H1 (cell line): ENCODE measurements at regions not wholly inside any gene's neighbourhood (a gene's known extent, or its start where the extent isn't known, plus 50 kb on each side); places are given as distances from the start of the nearest gene placed in this dataset.
"Not testable (repeated sequence)": the region's sequence is repeated elsewhere in the genome, so short reads cannot be mapped to it uniquely, and the experiment has no call there.

Experiments
- CTCF ChIA-PET: fragments of 300-600 bp; sonication (Branson Sonifier 250); formaldehyde crosslinking; loops from one replicate; lab custom pipeline; 2021; ENCODE audit not compliant: partially characterized antibody; lab: Charles Lee
- POLR2A ChIA-PET: fragments of 300-600 bp; sonication (Branson Sonifier 250); formaldehyde crosslinking; loops from one replicate; lab custom pipeline; 2021; ENCODE audit warnings: inconsistent platforms; ENCODE audit not compliant: partially characterized antibody; lab: Charles Lee
- DNase-seq, 2 experiments: peaks; one replicate each; pipeline versions ENCODE4 v3.0.0 to v3.0.0-alpha.2; 2010 to 2022; ENCODE audit warnings: low spot score in 2 of 2, low read depth in 1 of 2, mixed read lengths in 1 of 2
- FAIRE-seq: peaks from 2 replicates; lab custom pipeline; 2011; peaks lifted over from hg19 to GRCh38; lab: Jason Lieb, UNC
- H2AFZ ChIP-seq: 2 replicates; pipeline ENCODE4 v1.8.1; 2012; ENCODE audit warnings: low read length, inconsistent platforms
- H2AK5ac ChIP-seq: 2 replicates; pipeline ENCODE4 v1.6.1; 2013; ENCODE audit warnings: low read depth, low read length
- H2BK120ac ChIP-seq: replicated peaks from 2 replicates; pipeline ENCODE3; 2013; ENCODE audit warnings: low read depth, low read length, inconsistent platforms
- H2BK12ac ChIP-seq: 2 replicates; pipeline ENCODE4 v1.6.1; 2013; ENCODE audit warnings: low read depth, low read length
- H2BK15ac ChIP-seq: 2 replicates; pipeline ENCODE4 v1.6.1; 2013; ENCODE audit warnings: low read length
- H2BK20ac ChIP-seq: 2 replicates; pipeline ENCODE4 v1.6.1; 2013; ENCODE audit warnings: low read length
- H2BK5ac ChIP-seq: 2 replicates; pipeline ENCODE4 v1.6.1; 2013; ENCODE audit warnings: low read depth, low read length
- H3K14ac ChIP-seq: 2 replicates; pipeline ENCODE4 v1.6.1; 2013; ENCODE audit warnings: inconsistent platforms; ENCODE audit not compliant: insufficient read length
- H3K18ac ChIP-seq: 2 replicates; pipeline ENCODE4 v1.6.1; 2013; ENCODE audit warnings: low read length; ENCODE audit errors: extremely low read depth
- H3K23ac ChIP-seq: 2 replicates; pipeline ENCODE4 v1.6.1; 2013; ENCODE audit warnings: inconsistent platforms; ENCODE audit not compliant: insufficient read length
- H3K23me2 ChIP-seq: 2 replicates; pipeline ENCODE4 v1.6.1; 2013; ENCODE audit warnings: low read depth, low read length
- H3K27ac ChIP-seq: 2 replicates; pipeline ENCODE4 v1.6.1; 2011; ENCODE audit warnings: low read depth, low read length, inconsistent platforms
- H3K27me3 ChIP-seq, 4 experiments: replicated peaks in 1 of 4; 1 replicate in 1 of 4; 2 replicates in 3 of 4; pipeline versions ENCODE4 v1.6.1 to v1.8.1; 2011 to 2013; ENCODE audit warnings: low read length in 3 of 4, mild to moderate bottlenecking in 3 of 4, inconsistent platforms in 2 of 4, mixed read lengths in 2 of 4, moderate library complexity in 1 of 4; ENCODE audit not compliant: control insufficient read depth in 3 of 4, insufficient read depth in 3 of 4; ENCODE audit errors: extremely low read depth in 1 of 4
- H3K36me3 ChIP-seq, 4 experiments: 2 replicates each; pipeline versions ENCODE4 v1.6.1 to v1.8.1; 2011 to 2013; ENCODE audit warnings: mild to moderate bottlenecking in 4 of 4, low read length in 3 of 4, moderate library complexity in 2 of 4, control low read depth in 1 of 4, inconsistent platforms in 1 of 4; ENCODE audit not compliant: insufficient read depth in 4 of 4, control insufficient read depth in 2 of 4
- H3K4ac ChIP-seq: replicated peaks from 2 replicates; pipeline ENCODE3; 2013; ENCODE audit warnings: low read length, low read depth, mixed read lengths, inconsistent platforms; ENCODE audit not compliant: insufficient read length
- H3K4me1 ChIP-seq, 4 experiments: replicated peaks in 1 of 4; 1 replicate in 1 of 4; 2 replicates in 3 of 4; pipeline versions ENCODE4 v1.6.1 to v1.8.1; 2011 to 2013; ENCODE audit warnings: low read length in 3 of 4, inconsistent platforms in 2 of 4, mixed read lengths in 1 of 4; ENCODE audit not compliant: insufficient read depth in 4 of 4, control insufficient read depth in 3 of 4
- H3K4me2 ChIP-seq, 2 experiments: 2 replicates each; pipeline versions ENCODE4 v1.6.1 to v1.8.1; 2011 to 2013; ENCODE audit warnings: low read depth in 2 of 2, low read length in 2 of 2, control low read depth in 1 of 2, inconsistent platforms in 1 of 2, mild to moderate bottlenecking in 1 of 2; ENCODE audit not compliant: insufficient read depth in 1 of 2
- H3K4me3 ChIP-seq, 4 experiments: fragments of 200-600, 300-600 bp in 1 of 4; sonication (generic), shearing (Covaris generic), sonication (Bioruptor Twin) in 1 of 4; 2 replicates each; pipeline versions ENCODE4 v1.5.1 to v1.8.1; 2011 to 2016; ENCODE audit warnings: low read length in 4 of 4, low read depth in 3 of 4, control low read depth in 2 of 4, inconsistent platforms in 2 of 4, mild to moderate bottlenecking in 2 of 4, mixed read lengths in 1 of 4, moderate library complexity in 1 of 4; ENCODE audit not compliant: insufficient read depth in 2 of 4; ENCODE audit errors: extremely low read depth in 1 of 4
- H3K56ac ChIP-seq: replicated peaks from 2 replicates; pipeline ENCODE3; 2013; ENCODE audit warnings: low read depth, mild to moderate bottlenecking, mixed read lengths, low read length, inconsistent platforms; ENCODE audit not compliant: insufficient read length
- H3K79me1 ChIP-seq: 2 replicates; pipeline ENCODE4 v1.6.1; 2013; ENCODE audit warnings: low read depth, low read length, control low read depth
- H3K79me2 ChIP-seq, 2 experiments: 2 replicates each; pipeline versions ENCODE4 v1.6.1 to v1.8.1; 2012 to 2013; ENCODE audit warnings: low read length in 2 of 2, mild to moderate bottlenecking in 2 of 2, inconsistent platforms in 1 of 2; ENCODE audit not compliant: insufficient read depth in 2 of 2, control insufficient read depth in 1 of 2
- H3K9ac ChIP-seq, 4 experiments: replicated peaks in 1 of 4; 1 replicate in 1 of 4; 2 replicates in 3 of 4; pipeline versions ENCODE4 v1.6.1 to v1.8.1; 2011 to 2013; ENCODE audit warnings: low read depth in 3 of 4, low read length in 3 of 4, control low read depth in 2 of 4, mild to moderate bottlenecking in 2 of 4, moderate library complexity in 2 of 4, inconsistent platforms in 1 of 4; ENCODE audit errors: extremely low read depth in 1 of 4
- H3K9me3 ChIP-seq, 2 experiments: 2 replicates each; pipeline versions ENCODE4 v1.6.1 to v1.8.1; 2012 to 2013; ENCODE audit warnings: mild to moderate bottlenecking in 2 of 2, moderate library complexity in 2 of 2, control low read depth in 1 of 2, inconsistent platforms in 1 of 2, low read depth in 1 of 2, low read length in 1 of 2, mixed read lengths in 1 of 2; ENCODE audit not compliant: insufficient read depth in 2 of 2
- H4K20me1 ChIP-seq, 2 experiments: replicated peaks in 1 of 2; 2 replicates each; pipeline versions ENCODE3 to v1.8.1; 2011 to 2013; ENCODE audit warnings: inconsistent platforms in 2 of 2, low read length in 2 of 2, mild to moderate bottlenecking in 1 of 2; ENCODE audit not compliant: insufficient read depth in 2 of 2, control insufficient read depth in 1 of 2
- H4K5ac ChIP-seq: 2 replicates; pipeline ENCODE4 v1.6.1; 2013; ENCODE audit warnings: low read length, low read depth, mixed read lengths, inconsistent platforms; ENCODE audit not compliant: insufficient read length
- H4K8ac ChIP-seq: 2 replicates; pipeline ENCODE4 v1.8.0; 2013; ENCODE audit warnings: mild to moderate bottlenecking, moderate library complexity, low read length, inconsistent platforms; ENCODE audit not compliant: insufficient read depth; ENCODE audit errors: extremely low read depth
- H4K91ac ChIP-seq: replicated peaks from 2 replicates; pipeline ENCODE3; 2013; ENCODE audit warnings: low read length, mixed read lengths, inconsistent platforms; ENCODE audit not compliant: insufficient read length
- WGBS, 2 experiments: shearing (Covaris generic) in 1 of 2; methylation state at CpG; one replicate each; pipeline versions ENCODE4 v1.1.6 to v1.1.7; 2013 to 2015; ENCODE audit warnings: low lambda C conversion rate in 2 of 2, mixed read lengths in 2 of 2, inconsistent platforms in 1 of 2, low coverage in 1 of 2, missing lambda C conversion rate in 1 of 2; ENCODE audit not compliant: insufficient replicate concordance in 2 of 2, insufficient coverage in 1 of 2, insufficient read length in 1 of 2; ENCODE audit errors: extremely low coverage in 1 of 2, missing lambda C conversion rate in 1 of 2; 5-methylcytosine and 5-hydroxymethylcytosine counted together

GRCh38 chr4:18159117-18159912, 137.8 kb upstream of the LCORL start:
- Histone ChIP-seq H4K8ac (peak overlapping the region; percentile 16; the same call in 1 of the 2 replicates), H3K9me3 (peaks cover 53 to 68% of the 10 kb centered on the region in 2 experiments)
- CTCF ChIA-PET, H4K91ac ChIP-seq, H4K20me1 ChIP-seq, H2BK120ac ChIP-seq, H3K18ac ChIP-seq, H3K36me3 ChIP-seq, H3K4ac ChIP-seq, H2BK20ac ChIP-seq, H3K56ac ChIP-seq, H3K9ac ChIP-seq, H3K23me2 ChIP-seq, H3K14ac ChIP-seq, H2BK12ac ChIP-seq, H3K27me3 ChIP-seq, H2BK15ac ChIP-seq, H2BK5ac ChIP-seq, H4K5ac ChIP-seq, H3K79me2 ChIP-seq, H2AK5ac ChIP-seq, H3K79me1 ChIP-seq, H2AFZ ChIP-seq, POLR2A ChIA-PET, H3K4me3 ChIP-seq, H3K27ac ChIP-seq, FAIRE-seq, H3K4me1 ChIP-seq, H3K23ac ChIP-seq, H3K4me2 ChIP-seq: not testable (repeated sequence)
- WGBS, 2 experiments: 94% methylated on average over 21 of the region's 51 CpGs; no CpG with 5 or more reads in 1 of the 2 experiments
- DNase-seq: peak in 1 of 2 experiments; percentile 43
